ENCODE measurements at regions not wholly inside any gene's neighbourhood (a gene's known extent, or its start where the extent isn't known, plus 50 kb on each side); places are given as distances from the start of the nearest gene placed in this dataset.
"Not testable (repeated sequence)": the region's sequence is repeated elsewhere in the genome, so short reads cannot be mapped to it uniquely, and the experiment has no call there.

GRCh38 chr7:83731154-83731553, 82.2 kb upstream of the SEMA3E start:
- no peak for DNase-seq (ENCODE audit: low read depth)

GRCh38 chr7:83716923-83717322, 68.0 kb upstream of the SEMA3E start:
- not testable (repeated sequence) for DNase-seq (ENCODE audit: low read depth)

GRCh38 chr7:83708531-83708930, 59.6 kb upstream of the SEMA3E start:
- no peak for DNase-seq (ENCODE audit: low read depth)

- DNase-seq (ENCODE audit: low read depth), result no peak
These were observed 55.6 kb upstream of the SEMA3E start for GRCh38 chr7:83704564-83704963.

GRCh38 chr7:83702446-83702845, 53.5 kb upstream of the SEMA3E start:
- no peak for DNase-seq (ENCODE audit: low read depth)

- DNase-seq (ENCODE audit: low read depth), result no peak
These were observed 52.8 kb upstream of the SEMA3E start for GRCh38 chr7:83701736-83702135.
